Kasumi-1 (cell line): ENCODE measurements at regions not wholly inside any gene's neighbourhood (a gene's known extent, or its start where the extent isn't known, plus 50 kb on each side); places are given as distances from the start of the nearest gene placed in this dataset.
A peak's percentile ranks its signal among the peaks of the same experiment; 100 is the strongest.

Source experiments
- DNase-seq, 2 experiments: peaks; one replicate each; lab custom pipeline; 2025; lab: John Stamatoyannopoulos, UW

DNA sequence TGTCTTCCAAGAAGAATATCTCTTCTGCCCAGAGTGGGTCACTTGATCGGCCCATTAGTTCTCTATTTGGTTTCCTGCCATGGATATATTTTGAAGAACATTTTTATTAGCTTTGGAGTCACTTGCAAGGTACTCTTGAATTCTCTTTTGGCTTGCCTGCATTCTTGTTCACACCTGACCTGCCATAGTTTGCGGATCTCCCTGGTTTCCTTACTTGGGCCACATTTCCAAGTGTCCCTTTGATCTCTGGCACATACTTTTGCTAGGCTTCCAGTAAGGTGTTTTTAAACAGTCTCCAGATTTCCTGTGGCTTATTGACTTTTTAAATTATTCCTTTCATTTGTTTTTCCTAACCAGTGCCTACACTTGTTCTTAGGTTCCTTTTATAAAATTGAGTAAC, 488.5 kb upstream of the MDFIC2 start:
- no peak for DNase-seq

DNA sequence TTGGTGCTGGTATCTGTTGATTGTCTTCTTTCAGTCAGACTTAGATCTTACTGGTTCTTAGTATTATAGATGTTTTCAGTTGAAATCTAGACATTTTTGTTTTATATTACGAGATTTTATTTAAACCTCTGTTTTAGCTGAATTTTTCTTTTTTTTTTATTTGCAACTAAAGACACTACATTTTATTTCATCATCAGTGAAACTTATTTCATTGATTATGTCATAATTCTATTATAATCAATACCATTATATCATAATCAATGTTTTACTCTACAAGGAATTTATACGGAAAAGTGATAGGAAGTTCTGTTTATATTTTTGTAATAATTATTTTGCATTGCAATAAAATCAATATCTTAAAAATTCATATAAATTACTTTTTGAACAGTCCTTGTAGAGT, 477.4 kb upstream of the MDFIC2 start:
- no peak for DNase-seq

DNA sequence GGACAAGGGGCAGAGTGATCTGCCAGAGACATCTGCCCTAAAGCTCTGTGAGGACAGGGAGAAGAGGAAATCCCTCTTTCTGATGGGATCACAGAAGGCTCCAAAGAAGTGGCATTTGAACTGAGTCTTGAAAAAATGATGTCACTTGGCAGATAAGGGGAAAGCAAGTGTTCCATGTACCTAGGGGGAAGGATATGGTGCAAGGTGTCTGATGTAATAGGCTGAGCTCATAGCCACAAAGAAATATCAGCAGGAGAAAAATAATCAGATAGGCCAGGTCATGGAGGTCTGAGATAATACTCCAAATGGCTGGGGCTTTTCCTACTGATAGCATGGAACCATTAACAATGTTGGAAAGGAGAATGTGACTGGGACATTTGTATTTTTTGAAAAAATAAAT, 468.4 kb upstream of the MDFIC2 start:
- no peak for DNase-seq

DNA sequence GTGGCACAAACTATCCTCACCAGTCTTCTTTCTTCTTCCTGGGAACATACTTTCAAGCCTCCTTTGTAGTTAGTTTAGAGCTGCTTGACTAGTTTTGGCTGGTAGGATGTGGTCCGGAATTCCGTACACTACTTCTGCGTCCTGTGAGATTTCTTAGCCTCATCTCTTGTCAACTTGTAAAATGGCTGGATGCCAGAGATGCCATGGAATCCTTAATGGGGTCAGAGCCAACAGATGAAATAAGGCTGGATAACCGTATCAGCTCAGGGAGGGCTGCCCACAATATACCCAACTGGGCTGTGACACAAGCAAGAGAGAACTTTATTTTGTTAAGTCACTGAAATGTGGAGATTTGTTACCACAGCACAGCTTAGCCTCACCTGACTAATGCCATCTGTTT, 466.9 kb upstream of the MDFIC2 start:
- DNase-seq, result no peak

DNA sequence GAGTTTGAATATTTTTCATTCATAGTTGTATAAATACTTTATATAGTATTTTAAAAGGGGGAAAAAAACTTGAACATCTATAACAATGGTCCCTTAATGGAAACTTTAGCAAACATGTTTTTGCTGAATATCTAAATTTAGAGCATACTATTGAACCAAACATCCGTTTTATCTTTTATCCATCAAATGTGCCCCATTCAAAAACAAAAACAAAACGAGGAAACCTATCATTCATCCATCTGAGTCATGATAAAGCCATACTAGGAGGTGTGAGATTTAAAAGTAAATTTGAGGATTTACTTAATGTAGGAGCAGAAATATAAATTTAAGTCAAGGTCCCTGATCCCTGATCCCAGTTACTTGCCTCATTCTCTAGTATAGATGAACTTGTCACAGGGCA, 463.6 kb upstream of the MDFIC2 start:
- no peak for DNase-seq

DNA sequence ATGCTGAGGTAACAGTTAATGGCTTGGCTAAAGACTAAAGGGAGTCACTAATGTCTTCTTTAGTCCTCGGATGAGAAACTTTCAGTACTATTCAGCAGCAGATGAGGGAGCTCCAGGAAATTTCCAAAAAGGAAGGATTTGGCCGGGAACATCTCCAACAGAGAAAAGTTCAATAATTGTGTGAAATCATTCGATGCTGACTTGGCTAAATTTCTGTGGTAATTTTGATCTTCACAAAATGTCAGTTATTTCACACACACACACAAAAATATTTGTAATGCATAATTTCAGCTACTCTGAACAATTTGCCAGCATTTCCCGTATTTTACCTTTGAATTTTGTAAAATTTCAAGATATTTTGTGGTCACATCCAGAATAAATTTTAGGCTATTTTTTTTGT, 462.8 kb upstream of the MDFIC2 start:
- DNase-seq, result no peak

DNA sequence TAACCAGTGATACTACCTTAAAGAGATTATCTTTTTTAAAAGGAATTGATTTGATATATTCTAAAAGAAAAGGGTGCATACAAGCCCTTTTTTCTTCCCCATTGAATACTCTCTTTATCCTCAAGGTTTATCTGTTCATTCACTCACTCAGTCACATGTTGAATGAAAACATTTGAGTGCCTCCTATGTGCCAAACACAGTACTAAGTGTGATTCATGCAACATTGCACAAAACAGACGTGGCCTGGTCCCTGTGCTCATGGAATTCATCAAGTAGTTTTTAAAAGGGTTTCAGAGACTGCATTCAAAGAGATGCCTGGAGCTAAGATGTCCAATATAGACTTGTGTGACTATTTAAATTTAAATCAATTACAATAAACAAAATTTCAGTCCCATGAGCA, 462.2 kb upstream of the MDFIC2 start:
- DNase-seq, result no peak

DNA sequence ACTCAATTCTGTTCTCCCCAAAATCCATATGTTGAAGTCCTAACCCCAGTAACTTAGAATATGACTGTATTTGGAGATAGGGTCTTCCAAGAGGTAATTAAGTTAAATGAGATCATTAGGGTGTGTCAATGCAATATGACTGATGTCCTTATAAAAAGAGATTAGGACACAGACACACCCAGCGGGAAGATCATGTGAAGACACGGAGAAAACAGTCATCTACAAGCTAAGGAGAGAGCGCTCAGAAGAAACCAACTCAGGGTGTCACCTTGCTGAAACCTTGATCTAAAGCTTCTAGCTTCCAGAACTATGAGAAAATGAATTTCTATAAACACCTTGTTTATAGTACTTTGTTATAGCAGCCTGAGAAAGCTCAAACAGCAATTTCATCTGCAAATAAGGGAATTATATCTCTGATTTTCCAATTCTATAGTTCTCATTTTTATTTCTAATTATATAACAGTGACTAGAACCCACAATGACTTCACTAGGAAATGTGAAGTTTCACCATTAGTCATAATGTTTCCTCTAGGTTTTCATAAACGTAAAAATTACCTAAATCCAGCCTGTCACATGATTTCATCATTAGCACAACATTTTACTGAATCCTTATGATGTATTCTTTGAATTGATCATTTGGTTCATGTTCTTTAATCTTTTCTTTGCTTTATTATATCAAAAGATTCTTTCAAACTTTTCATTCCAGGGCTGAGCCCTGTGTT, 459.1 kb upstream of the MDFIC2 start:
- peak in 1 of 2 experiments; percentile 1 for DNase-seq

DNA sequence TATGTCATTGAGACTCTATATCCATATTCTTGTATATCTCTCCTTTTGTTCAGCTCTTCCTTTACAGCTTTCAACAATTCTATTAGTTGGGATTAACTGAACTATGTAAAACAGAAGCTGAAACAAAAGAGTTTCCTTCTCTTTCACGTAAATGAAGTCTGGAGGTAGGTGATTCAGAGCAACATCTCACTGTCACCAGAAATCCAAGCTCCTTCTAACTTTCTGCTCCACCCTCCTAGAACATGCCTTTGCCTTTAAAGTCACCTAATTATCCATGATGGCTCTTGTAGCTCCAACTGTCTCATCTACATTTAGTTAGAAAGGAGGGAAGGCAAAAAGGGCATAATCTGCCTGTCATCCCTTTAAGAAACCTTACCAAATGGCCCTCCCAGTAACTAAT, 458.2 kb upstream of the MDFIC2 start:
- no peak for DNase-seq

DNA sequence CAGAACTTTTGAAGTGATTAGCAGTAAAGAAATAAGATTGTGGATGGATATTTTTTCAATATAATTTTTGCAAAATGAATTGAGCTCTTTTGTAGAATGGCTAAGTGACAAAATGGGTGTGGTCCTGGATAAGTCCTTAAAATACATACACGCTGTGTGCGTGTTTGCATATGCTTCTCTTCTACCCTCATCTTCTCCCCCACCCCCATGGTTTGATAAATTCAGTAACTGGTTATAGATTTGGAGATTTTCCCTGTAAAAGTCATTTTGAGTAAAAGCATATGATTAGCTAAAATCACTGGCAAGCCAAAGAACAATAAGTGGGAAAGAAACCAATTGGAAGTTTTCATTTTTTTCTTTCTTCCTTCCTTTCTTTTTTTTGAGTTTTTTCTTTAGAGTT, 453.9 kb upstream of the MDFIC2 start:
- DNase-seq, result no peak

DNA sequence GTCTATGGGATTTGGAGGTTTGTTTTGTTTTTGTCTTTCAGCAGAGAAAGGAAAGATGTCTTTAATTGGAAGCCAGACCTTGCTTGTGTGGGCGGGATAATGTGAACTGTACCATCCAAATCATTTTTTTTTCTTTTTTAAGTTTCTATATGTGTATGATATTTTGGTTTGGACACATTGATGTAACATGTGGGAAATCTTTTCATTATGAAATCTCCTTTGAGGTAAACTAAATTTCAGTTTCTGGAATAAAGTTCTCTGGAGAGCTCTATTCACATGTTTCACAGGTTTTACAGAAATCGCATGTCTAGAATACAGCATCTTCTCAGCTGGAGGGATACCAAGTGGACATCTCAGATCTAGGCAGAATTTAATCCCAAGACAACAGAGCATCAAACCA, 451.5 kb upstream of the MDFIC2 start:
- no peak for DNase-seq

DNA sequence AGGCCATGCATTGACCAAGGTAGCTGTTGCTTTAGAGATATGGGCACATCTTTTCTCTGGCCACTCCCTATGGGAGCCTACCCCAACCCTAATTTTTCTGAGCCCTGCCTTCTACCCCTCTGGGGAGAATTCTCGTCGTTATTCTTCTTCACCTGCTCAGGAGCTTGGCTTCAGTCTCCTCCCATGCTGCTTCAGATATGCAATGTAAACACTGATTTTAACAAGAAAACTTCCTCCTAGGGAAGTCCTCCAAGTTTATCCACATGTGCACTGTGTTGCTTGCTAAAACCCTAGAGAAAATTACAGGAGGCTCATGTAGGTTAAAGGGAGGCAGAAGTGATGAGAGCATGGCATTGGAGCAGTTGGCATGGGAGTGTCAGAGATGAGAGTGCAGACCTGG, 445.2 kb upstream of the MDFIC2 start:
- no peak for DNase-seq

DNA sequence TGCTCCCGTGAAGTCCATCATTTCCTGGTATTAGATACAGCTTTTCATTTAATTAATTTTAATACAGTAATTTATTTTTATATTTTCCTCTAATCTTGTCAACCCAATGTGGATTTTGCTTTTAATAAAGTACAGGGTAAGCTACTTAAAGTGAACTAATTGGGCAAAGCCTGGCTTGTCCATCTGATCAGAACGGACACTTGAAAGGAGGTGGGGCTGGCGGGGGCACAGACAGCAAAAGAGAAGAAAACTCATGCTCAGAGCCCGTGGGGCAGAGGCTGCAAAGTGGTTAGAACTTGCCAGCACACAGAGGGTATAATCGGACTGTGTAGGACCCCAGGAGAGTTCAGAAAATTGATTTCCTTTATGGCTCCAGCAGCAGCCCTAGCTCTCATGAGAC, 443.1 kb upstream of the MDFIC2 start:
- no peak for DNase-seq

DNA sequence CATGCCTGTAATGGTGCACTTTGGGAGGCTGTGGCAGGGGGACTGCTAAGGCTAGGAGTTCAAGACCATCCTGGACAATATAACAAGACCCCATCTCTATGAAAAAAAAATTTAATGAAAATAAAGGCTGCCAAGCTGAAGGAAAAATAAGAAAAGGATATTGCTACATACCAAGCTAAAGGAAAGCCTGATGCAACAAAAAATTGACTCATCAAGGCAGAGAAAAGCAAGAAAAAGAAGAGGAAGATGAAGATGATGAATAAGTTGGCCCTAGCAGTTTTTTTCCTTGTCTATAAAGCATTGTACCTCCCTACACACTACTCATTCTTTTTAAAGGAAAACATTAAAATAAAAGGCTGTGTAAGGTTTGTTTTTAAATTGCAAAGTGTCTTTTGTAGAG, 441.9 kb upstream of the MDFIC2 start:
- DNase-seq, result no peak

DNA sequence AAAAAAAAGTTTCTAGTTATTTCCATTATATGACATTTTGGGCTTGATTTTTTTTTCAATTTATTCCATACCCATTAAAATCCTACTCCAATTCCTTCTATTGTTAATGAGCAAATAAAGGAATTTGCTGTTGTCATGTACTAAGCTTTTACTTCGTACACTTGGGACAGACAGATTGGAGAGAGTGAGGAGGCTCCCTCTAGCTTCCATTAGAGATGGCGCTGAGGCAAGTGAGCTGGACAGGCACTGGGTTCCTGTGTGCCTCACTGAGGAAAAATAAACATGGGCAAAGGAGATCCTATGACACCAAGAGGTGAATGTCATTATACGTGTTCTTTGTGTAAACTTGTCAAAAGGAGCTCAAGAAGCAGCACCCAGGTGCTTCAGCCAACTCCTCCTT, 441.1 kb upstream of the MDFIC2 start:
- DNase-seq, result no peak

DNA sequence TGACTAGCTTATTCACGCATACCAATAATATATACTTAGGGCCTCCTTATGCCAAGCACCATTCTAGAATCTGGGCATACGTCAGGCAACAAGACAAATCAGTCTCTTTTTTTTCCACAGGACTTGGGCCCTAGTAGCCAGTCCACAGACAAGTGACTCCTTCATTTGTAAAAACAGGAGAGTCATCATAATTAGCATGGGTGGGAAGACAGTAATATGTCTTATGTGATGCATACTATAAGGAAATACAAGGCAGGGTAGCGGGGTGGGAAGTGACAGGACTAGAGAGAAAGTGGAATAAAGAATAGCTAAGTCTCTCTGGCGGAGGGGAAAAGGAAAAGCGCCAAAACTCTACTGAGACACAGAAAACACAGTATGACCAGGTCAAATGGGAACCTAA, 439.6 kb upstream of the MDFIC2 start:
- DNase-seq, result no peak

DNA sequence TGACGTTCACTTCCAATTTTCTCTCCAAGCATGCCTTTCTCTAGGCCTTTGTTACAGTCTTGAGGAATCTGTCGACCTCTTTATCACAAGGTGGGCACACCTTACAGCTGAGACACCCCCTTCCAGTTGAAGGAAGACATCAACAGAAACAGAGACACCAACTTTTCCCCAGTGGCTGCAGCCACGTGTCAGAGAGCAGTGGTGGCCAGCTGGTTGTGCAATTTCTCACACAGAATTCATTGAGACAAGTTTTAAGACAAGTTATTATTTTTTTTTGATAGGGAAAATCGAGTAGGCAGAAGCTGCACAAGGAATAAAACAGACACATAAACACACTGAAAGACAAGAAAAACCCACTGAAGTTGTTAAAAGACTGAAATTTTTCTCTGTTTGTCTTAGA, 436.7 kb upstream of the MDFIC2 start:
- no peak for DNase-seq

DNA sequence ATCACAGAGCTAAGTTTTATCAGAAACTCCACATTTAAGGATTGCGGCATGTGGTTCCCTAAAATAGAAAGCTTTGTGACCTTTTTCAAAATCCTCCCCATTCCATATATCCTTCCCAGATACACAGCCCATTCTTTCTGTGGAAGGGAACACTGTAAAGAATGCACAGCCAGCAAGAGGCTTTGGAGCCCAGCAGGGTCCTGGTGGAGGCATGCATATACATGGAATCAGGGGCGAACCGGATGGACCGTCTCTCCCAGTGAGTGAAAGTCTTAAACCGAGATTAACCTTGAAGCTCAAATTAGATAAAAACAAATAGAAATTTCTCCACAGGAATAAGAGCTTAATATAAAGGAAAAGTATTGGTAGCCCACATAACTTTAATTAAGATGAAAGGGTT, 436.2 kb upstream of the MDFIC2 start:
- no peak for DNase-seq

DNA sequence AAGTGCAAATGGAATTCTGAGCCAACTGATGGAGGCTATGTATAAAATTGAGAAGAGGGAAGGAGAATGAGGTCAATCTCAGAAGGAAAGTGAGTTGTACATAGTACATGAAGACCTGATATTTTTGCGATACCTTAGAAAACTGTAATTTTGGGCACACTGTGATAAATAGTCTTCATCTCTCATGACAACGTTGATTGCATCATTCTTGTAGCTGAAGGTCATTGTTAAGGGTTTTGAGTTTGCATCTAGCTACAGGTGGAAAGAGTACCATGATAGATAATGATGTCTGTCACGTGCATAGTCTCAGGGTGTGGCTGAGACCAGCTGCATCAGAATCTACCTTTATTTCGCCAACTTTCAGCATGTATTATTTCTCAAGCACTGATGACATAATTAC, 435.4 kb upstream of the MDFIC2 start:
- DNase-seq, result no peak

DNA sequence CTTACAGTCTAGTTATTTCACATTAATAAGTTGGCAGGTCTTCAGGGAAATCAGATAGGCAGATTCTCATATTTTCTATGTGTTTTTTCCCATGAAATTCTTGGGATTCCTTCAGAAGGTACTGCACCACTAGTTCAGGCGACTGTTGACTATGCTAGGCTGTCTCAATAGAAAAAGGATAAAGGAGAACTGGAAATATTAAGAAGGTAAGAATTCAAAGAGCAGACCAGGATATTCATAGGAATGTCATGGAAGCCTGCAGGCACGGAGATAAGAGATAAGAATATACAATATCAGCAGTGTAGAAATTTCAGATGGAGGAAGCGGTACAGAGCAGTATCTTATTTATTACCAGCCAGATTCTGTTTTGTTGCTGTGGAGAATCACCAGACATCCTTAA, 432.1 kb upstream of the MDFIC2 start:
- DNase-seq, result no peak

DNA sequence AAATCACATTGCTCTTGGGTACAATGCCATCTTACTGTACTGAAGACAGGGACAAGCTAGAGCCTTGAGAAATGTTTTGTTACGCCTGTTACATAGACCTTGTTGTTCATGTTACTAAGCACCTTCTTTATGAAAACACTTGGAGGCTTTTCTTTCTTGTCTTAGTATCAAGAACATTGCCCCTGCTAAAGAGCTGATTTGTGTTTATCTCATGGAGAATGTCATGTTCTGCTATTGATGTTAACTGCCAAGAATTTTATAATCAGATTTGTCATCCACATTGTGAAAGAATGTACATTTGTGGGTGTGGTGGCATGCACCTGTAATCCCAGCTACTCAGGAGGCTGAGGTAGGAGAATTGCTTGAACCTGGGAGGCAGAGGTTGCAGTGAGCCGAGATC, 431.3 kb upstream of the MDFIC2 start:
- DNase-seq, result no peak

DNA sequence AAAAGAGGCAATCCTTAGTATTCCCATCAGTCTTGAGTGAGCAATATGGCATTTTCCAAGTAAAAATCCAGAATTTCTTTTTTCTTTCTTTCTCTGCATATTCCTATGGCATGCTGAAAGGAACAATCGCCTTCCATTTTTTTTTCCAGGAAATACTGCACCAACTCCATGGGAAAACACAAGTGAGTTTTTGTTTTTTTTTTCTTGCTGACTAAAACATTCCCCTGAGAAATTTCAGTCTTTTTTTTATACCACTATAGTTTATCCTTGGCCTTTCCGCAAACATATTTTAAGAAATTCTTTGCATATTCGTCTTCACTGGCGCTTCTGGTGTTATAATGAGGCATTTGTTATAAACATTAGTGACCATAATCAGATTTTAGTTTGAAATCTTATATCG, 429.6 kb upstream of the MDFIC2 start:
- no peak for DNase-seq

DNA sequence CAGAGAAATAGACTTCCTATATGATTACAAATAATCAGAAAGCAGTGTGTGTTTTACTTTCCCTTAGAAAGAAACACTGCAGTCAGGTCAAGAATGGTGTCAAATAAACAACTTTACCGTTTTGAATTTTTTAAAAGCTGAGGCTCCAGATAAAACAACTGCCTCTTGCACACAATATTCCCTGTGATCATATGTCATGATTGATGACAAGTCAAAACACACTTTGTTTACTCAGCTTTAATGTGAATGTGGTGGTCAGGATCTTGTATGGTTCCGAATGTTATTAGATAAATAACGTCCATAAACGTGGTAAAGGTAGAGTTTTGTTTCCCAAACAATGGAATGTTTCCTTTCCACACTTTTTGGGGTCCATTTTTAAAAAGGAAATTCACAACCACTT, 428.4 kb upstream of the MDFIC2 start:
- no peak for DNase-seq

DNA sequence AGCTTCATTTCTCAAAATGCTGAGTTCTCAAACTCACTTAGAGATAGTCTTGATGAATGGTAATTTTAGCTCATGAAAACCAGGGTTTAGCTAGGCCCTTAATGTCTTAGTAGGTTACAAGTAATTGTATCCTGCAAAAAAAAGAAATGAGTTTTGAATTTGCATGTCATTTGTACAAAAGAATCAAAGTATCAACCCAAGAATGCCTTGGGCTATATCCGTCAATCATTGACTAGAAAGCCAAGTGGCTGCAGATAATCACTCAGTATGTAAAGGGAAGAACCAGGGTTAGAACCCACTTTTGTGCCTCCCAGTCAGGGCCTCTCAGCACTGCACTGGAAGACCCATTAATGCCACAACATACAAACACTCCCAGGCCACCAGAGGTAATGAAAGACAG, 427.6 kb upstream of the MDFIC2 start:
- DNase-seq, result no peak

DNA sequence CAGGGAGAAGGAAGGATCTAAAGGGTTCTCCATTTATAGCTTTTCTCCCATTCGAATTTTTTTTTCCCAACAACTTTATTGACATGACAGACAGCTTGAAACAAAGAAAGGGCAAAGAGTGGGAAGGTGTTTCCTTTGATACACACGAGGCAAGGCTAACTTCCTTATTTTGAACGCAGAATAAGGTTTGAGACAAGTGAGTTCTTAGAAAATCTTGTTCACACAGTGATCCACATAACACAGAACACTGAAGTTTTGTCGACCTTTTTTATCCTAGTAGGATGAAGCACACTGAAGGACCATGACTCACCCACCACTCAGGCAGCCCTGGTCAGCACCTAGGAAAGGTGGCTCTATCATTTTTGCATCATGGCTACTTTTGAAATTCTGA, 425.8 kb upstream of the MDFIC2 start:
- peak; percentile 28 to 54 for DNase-seq
